ENCODE measurements at regions not wholly inside any gene's neighbourhood (a gene's known extent, or its start where the extent isn't known, plus 50 kb on each side); places are given as distances from the start of the nearest gene placed in this dataset.

DNA sequence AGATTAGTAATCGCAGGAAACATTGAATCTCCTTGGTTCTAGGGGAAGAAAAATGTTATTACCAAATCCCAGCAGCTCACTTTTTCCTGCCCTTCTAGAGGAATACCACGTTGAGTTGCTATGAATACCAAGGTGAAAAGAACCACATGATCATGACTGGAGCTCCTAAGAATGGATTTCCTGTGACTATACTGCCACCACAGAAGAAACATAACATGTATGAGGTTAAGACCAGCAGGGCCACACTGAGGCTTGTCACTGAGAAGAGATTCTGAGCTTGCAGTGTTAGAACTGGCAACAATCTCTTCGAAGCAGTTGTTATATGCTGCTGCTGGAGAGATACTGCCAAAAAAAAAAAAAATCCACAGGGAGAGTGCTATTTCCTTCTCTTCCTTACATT lies 1235.3 kb downstream of the FSTL5 start:
- peak; percentile 20 for DNase-seq (ENCODE audit: low read depth)

- no peak for DNase-seq (ENCODE audit: low read depth)
Observed at GRCh38 chr4:160947653-160948052, 1216.1 kb downstream of the FSTL5 start.

GRCh38 chr4:160956875-160957274 lies 1206.9 kb downstream of the FSTL5 start:
- DNase-seq (ENCODE audit: low read depth) = no peak

GRCh38 chr4:160969925-160970324 lies 1193.9 kb downstream of the FSTL5 start:
- DNase-seq (ENCODE audit: low read depth) = no peak

- no peak for DNase-seq (ENCODE audit: low read depth)
Observed at GRCh38 chr4:160980091-160980490, 1183.7 kb downstream of the FSTL5 start.

DNA sequence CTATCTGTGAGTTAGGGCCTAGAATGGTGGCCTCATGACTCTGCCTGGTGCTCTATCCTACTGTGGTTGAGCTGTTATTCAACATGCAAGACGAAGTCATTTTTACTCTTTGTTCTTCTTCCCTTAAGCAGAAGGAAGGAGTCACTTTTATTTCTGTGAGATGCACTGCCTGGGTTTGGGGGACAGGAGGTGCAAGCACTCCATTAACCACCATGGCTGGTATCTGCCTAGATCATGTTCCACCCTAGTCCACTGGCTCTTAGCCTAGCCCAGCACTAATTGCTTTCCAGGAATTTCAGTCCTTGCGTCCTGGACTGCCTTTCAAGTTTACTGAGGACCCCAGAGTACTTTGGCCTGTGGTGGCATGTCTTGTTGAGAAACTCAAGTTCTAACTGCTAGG lies 1182.7 kb downstream of the FSTL5 start:
- no peak for DNase-seq (ENCODE audit: low read depth)

DNA sequence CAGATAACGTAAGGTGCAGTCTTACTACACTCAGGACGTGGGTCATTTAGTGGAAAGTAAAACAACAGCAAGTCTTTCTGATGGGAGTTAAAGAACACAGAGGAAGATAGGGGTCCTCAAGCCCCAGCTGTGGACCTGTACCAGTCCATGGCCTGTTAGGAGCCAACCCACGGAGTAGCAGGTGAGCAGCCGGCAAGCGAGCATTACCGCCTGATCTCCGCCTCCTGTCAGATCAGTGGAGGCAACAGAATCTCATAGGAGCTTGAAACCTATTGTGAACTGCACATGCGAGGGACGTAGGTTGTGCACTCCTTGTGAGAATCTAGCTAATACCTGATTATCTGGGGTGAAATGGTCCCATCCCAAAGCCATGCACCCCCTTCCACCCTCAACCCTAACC lies 1180.8 kb downstream of the FSTL5 start:
- no peak for DNase-seq (ENCODE audit: low read depth)

GRCh38 chr4:161002386-161002785 lies 1161.4 kb downstream of the FSTL5 start:
- no peak for DNase-seq (ENCODE audit: low read depth)

GRCh38 chr4:161003418-161004057 lies 1160.3 kb downstream of the FSTL5 start:
- peak; percentile 17 for DNase-seq (ENCODE audit: low read depth)

DNA sequence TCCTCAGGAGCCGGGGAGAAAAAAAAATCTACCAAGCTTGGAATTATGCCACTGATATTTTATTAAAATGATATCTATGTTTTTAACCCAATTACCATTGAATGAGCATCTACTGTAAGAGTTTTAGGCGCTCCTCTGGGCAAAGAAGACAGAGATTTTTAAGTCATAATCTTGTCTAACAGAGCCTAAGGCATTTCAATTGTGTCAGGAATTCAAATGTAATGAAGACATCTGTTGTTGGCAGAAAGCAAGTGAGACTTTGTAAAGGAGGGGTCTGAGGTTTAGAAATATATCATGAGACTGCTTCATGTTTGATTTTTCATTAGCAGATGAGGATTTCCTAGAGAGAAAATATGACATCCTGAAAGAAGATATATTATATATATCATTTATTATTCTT lies 1158.1 kb downstream of the FSTL5 start:
- no peak for DNase-seq (ENCODE audit: low read depth)

GRCh38 chr4:161008527-161008926 lies 1155.3 kb downstream of the FSTL5 start:
- DNase-seq (ENCODE audit: low read depth) = no peak

- no peak for DNase-seq (ENCODE audit: low read depth)
Observed at GRCh38 chr4:161010227-161010626, 1153.6 kb downstream of the FSTL5 start.

All from LHCN-M2 (cell line).